K562 (cell line): ENCODE measurements at regions not wholly inside any gene's neighbourhood (a gene's known extent, or its start where the extent isn't known, plus 50 kb on each side); places are given as distances from the start of the nearest gene placed in this dataset.

Experiments used
- BMI1 ChIP-seq: fragments of 150-350 bp; IDR thresholded peaks from 2 replicates; pipeline ENCODE4 v1.6.1; 2014; ENCODE audit warnings: low read length
- CHD7 ChIP-seq: fragments of 200-600 bp; sonication (generic); IDR thresholded peaks from one replicate; pipeline ENCODE4 v1.6.1; 2012; ENCODE audit warnings: mild to moderate bottlenecking, low read depth, low read length, inconsistent platforms
- GATAD2B ChIP-seq: fragments of 450-650 bp; IDR thresholded peaks from 2 replicates; pipeline ENCODE4 v1.6.1; 2017; ENCODE audit warnings: mild to moderate bottlenecking, borderline replicate concordance
- IRF9 ChIP-seq: fragments of 450-650 bp; IDR thresholded peaks from 2 replicates; pipeline ENCODE4 v1.6.1; 2016; ENCODE audit warnings: missing biosample characterization, missing genetic modification characterization
- MCM5 ChIP-seq: fragments of 450-650 bp; IDR thresholded peaks from 2 replicates; pipeline ENCODE4 v1.6.1; 2016; ENCODE audit warnings: low read depth
- NONO ChIP-seq, 2 experiments: fragments of 200-400 bp in 1 of 2; fragments of 450-650 bp in 1 of 2; formaldehyde crosslinking in 1 of 2; IDR thresholded peaks; 2 replicates each; pipeline ENCODE4 v1.6.1; 2017; ENCODE audit warnings: low read depth in 2 of 2, mild to moderate bottlenecking in 2 of 2, moderate library complexity in 2 of 2, low read length in 1 of 2
- PATZ1 ChIP-seq: fragments of 250-450 bp; sonication (Bioruptor Pico); IDR thresholded peaks from 2 replicates; pipeline ENCODE4 v1.5.0; 2020; ENCODE audit warnings: mild to moderate bottlenecking, borderline replicate concordance
- POU5F1 ChIP-seq: fragments of 150-350 bp; IDR thresholded peaks from 2 replicates; pipeline ENCODE4 v1.6.1; 2014; ENCODE audit warnings: borderline replicate concordance, low read length, low read depth, mild to moderate bottlenecking; ENCODE audit not compliant: partially characterized antibody
- SMARCA5 ChIP-seq: fragments of 450-650 bp; IDR thresholded peaks from 2 replicates; pipeline ENCODE4 v1.6.1; 2016
- SRSF9 ChIP-seq: fragments of 200-400 bp; formaldehyde crosslinking; IDR thresholded peaks from 2 replicates; pipeline ENCODE4 v1.6.1; 2017; ENCODE audit warnings: low read depth, low read length, borderline replicate concordance
- TCFL5 ChIP-seq: fragments of 250-450 bp; sonication (Bioruptor Pico); conservative IDR thresholded peaks from 2 replicates; pipeline ENCODE4 v1.6.1; 2021; ENCODE audit warnings: mild to moderate bottlenecking, moderate library complexity, matching md5 sums
- ZNF217 ChIP-seq: sonication (generic); formaldehyde crosslinking; IDR thresholded peaks from 2 replicates; pipeline ENCODE4 v1.8.0; 2022; ENCODE audit warnings: mild to moderate bottlenecking, missing genetic modification reagents
- ZNF23 ChIP-seq: fragments of 250-450 bp; sonication (Bioruptor Pico); IDR thresholded peaks from 2 replicates; pipeline ENCODE4 v1.4.0; 2020; ENCODE audit warnings: mild to moderate bottlenecking
- ZNF551 ChIP-seq: fragments of 250-450 bp; sonication (Bioruptor Pico); IDR thresholded peaks from 2 replicates; pipeline ENCODE4 v1.5.0; 2021; ENCODE audit warnings: mild to moderate bottlenecking, moderate library complexity

- no peak for TF ChIP-seq CHD7
- no peak for TF ChIP-seq ZNF217 (CRISPR knock-in tag)
- TF ChIP-seq GATAD2B, result peak; percentile 48; the same call in 1 of the 2 replicates
- no peak for TF ChIP-seq IRF9 (tag)
- TF ChIP-seq MCM5, result no peak
- no peak for TF ChIP-seq BMI1
- no peak for TF ChIP-seq POU5F1
- peak; percentile 30 to 39; a peak in 2 of 4 replicates for TF ChIP-seq NONO (IDR thresholded peaks at IDR 0.05; ENCODE audit: low read depth in 2 of 2, low read length in 1 of 2)
- TF ChIP-seq PATZ1, result no peak
- no peak for TF ChIP-seq SMARCA5
- no peak for TF ChIP-seq TCFL5 (CRISPR knock-in tag)
- no peak for TF ChIP-seq SRSF9
- no peak for TF ChIP-seq ZNF23 (CRISPR knock-in tag)
- no peak for TF ChIP-seq ZNF551 (CRISPR knock-in tag)
Measured at GRCh38 chr3:194070634-194071409, 65.1 kb upstream of the HES1 start (continued).
